OCI-LY1 (cell line): ENCODE measurements at regions not wholly inside any gene's neighbourhood (a gene's known extent, or its start where the extent isn't known, plus 50 kb on each side); places are given as distances from the start of the nearest gene placed in this dataset.

Experiments used
- H2AFZ ChIP-seq: fragments of 200-600 bp; sonication (generic), shearing (Covaris generic); 2 replicates; pipeline ENCODE4 v1.6.0; 2014; ENCODE audit warnings: antibody characterized with exemption, mild to moderate bottlenecking, low read length
- H3F3A ChIP-seq: fragments of 200-600 bp; sonication (generic), shearing (Covaris generic); 2 replicates; pipeline ENCODE4 v1.6.0; 2014; ENCODE audit warnings: mild to moderate bottlenecking, antibody characterized with exemption, low read length, moderate library complexity; ENCODE audit not compliant: insufficient read depth
- H3K27ac ChIP-seq: fragments of 200-600 bp; sonication (generic); 2 replicates; pipeline ENCODE4 v1.5.1; 2014; ENCODE audit warnings: low read length, mixed run types, mild to moderate bottlenecking, low read depth; ENCODE audit not compliant: poor library complexity, severe bottlenecking
- H3K27me3 ChIP-seq: fragments of 200-600 bp; sonication (generic); 2 replicates; pipeline ENCODE4 v1.6.0; 2014; ENCODE audit warnings: antibody characterized with exemption, mild to moderate bottlenecking, low read length, moderate library complexity; ENCODE audit not compliant: insufficient read depth
- H3K36me3 ChIP-seq: fragments of 200-600 bp; sonication (generic); 2 replicates; pipeline ENCODE4 v1.6.1; 2014; ENCODE audit warnings: mild to moderate bottlenecking, antibody characterized with exemption, low read length, moderate library complexity, mixed read lengths; ENCODE audit not compliant: insufficient read depth
- H3K4me1 ChIP-seq: fragments of 200-600 bp; sonication (generic); 2 replicates; pipeline ENCODE4 v1.5.1; 2014; ENCODE audit warnings: mild to moderate bottlenecking, low read length, moderate library complexity; ENCODE audit not compliant: insufficient read depth, severe bottlenecking
- H3K4me2 ChIP-seq: fragments of 200-600 bp; sonication (generic), shearing (Covaris generic); 2 replicates; pipeline ENCODE4 v1.6.1; 2014; ENCODE audit warnings: low read length
- H3K4me3 ChIP-seq: fragments of 200-600 bp; sonication (generic); 2 replicates; pipeline ENCODE4 v1.5.1; 2014; ENCODE audit warnings: low read length, low read depth, mild to moderate bottlenecking, mixed read lengths; ENCODE audit not compliant: poor library complexity, severe bottlenecking
- H3K79me2 ChIP-seq: fragments of 200-600 bp; shearing (Covaris generic); 2 replicates; pipeline ENCODE4 v1.6.1; 2016; ENCODE audit warnings: mixed run types, low read length, mixed read lengths; ENCODE audit not compliant: insufficient read depth
- H3K9ac ChIP-seq: fragments of 200-600 bp; sonication (generic), shearing (Covaris generic); 2 replicates; pipeline ENCODE4 v1.6.1; 2014; ENCODE audit warnings: mild to moderate bottlenecking, low read length, mixed read lengths
- H3K9me2 ChIP-seq: fragments of 200-600 bp; sonication (generic), shearing (Covaris generic); 2 replicates; pipeline ENCODE4 v1.6.1; 2014; ENCODE audit warnings: low read depth, mild to moderate bottlenecking, low read length, mixed read lengths
- H3K9me3 ChIP-seq: fragments of 200-600 bp; shearing (Covaris generic); 2 replicates; pipeline ENCODE4 v1.6.1; 2014; ENCODE audit warnings: low read length, mixed read lengths
- H4K20me1 ChIP-seq: fragments of 200-600 bp; sonication (generic), shearing (Covaris generic); 2 replicates; pipeline ENCODE4 v1.6.0; 2016; ENCODE audit warnings: mild to moderate bottlenecking, low read length; ENCODE audit not compliant: insufficient read depth
- EZH2 ChIP-seq: fragments of 200-600 bp; sonication (generic), shearing (Covaris generic); IDR thresholded peaks from 2 replicates; pipeline ENCODE4 v1.8.0; 2017; ENCODE audit warnings: borderline replicate concordance, mixed run types, mild to moderate bottlenecking, antibody characterized with exemption, low read length, moderate library complexity, mixed read lengths
- TF ChIP-seq, protein P1 (sequence below): fragments of 200-600 bp; sonication (generic), shearing (Covaris generic); IDR thresholded peaks from 2 replicates; pipeline ENCODE4 v1.5.1; 2017; ENCODE audit warnings: mild to moderate bottlenecking, antibody characterized with exemption, low read length, moderate library complexity, mixed read lengths

DNA sequence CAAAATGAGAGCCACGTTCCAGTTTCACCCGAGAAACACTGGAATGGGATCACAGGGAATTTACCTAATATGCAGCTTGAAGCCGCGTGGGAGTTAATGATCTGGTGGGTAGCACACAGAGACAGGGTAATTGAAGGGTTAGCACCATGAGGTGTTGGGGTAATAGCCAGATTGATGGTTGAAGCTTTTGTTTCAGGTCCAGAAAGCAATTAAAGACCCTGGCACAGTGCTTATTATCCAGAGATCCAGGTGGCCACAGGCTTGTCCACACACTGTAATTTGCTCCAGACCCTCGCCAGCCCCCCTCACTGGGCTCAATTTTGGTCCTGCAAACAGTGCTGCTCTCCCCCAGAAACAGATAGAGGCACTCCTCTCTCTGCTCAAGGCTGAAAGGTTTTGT, 282.5 kb upstream of the ISX start:
- no peaks in the 10 kb centered on the region for H3K4me1 ChIP-seq
- no peak overlapping the region for H3K27ac ChIP-seq
- H3K27me3 ChIP-seq: no peaks in the 10 kb centered on the region
- TF ChIP-seq, protein P1, sequence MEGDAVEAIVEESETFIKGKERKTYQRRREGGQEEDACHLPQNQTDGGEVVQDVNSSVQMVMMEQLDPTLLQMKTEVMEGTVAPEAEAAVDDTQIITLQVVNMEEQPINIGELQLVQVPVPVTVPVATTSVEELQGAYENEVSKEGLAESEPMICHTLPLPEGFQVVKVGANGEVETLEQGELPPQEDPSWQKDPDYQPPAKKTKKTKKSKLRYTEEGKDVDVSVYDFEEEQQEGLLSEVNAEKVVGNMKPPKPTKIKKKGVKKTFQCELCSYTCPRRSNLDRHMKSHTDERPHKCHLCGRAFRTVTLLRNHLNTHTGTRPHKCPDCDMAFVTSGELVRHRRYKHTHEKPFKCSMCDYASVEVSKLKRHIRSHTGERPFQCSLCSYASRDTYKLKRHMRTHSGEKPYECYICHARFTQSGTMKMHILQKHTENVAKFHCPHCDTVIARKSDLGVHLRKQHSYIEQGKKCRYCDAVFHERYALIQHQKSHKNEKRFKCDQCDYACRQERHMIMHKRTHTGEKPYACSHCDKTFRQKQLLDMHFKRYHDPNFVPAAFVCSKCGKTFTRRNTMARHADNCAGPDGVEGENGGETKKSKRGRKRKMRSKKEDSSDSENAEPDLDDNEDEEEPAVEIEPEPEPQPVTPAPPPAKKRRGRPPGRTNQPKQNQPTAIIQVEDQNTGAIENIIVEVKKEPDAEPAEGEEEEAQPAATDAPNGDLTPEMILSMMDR: no peak
- no peak for TF ChIP-seq EZH2
- H3K9me3 ChIP-seq: no peaks in the 10 kb centered on the region
- H3F3A ChIP-seq: no peaks in the 10 kb centered on the region
- no peak overlapping the region for H2AFZ ChIP-seq
- H3K4me3 ChIP-seq: no peak overlapping the region
- H3K9me2 ChIP-seq: no peaks in the 10 kb centered on the region
- H3K9ac ChIP-seq: no peak overlapping the region
- no peak overlapping the region for H3K4me2 ChIP-seq
- no peaks in the 10 kb centered on the region for H3K79me2 ChIP-seq
- no peaks in the 10 kb centered on the region for H4K20me1 ChIP-seq
- no peaks in the 10 kb centered on the region for H3K36me3 ChIP-seq

DNA sequence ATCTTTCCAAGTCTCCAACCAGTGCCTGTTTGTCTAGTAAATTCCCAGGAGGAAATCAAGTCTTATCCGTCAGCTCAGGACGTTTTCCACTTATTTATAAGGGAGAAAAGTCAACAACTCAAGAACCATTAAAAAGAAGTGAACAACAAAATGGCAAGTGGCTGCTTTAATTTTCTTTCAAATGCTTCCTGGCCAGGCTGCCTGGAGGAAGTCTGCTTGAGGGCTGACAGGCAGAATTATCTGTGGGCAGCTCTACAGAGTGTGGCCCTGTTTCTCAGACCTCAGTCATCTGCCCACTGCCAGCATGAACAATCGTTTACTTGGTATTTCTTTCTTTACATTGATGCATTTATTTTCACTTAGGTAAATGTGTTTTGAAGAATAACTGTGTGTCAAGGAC, 281.9 kb upstream of the ISX start:
- Histone ChIP-seq H3K9me2 (no peaks in the 10 kb centered on the region), H3K27me3 (no peaks in the 10 kb centered on the region), H3K27ac (no peak overlapping the region), H3K4me3 (no peak overlapping the region), H3K36me3 (no peaks in the 10 kb centered on the region), H3K9me3 (no peaks in the 10 kb centered on the region), H4K20me1 (no peaks in the 10 kb centered on the region), H3F3A (no peaks in the 10 kb centered on the region), H3K4me1 (no peaks in the 10 kb centered on the region), H2AFZ (no peak overlapping the region), H3K79me2 (no peaks in the 10 kb centered on the region), H3K4me2 (no peak overlapping the region), H3K9ac (no peak overlapping the region)
- no peak for TF ChIP-seq EZH2
- TF ChIP-seq, protein P1: no peak

DNA sequence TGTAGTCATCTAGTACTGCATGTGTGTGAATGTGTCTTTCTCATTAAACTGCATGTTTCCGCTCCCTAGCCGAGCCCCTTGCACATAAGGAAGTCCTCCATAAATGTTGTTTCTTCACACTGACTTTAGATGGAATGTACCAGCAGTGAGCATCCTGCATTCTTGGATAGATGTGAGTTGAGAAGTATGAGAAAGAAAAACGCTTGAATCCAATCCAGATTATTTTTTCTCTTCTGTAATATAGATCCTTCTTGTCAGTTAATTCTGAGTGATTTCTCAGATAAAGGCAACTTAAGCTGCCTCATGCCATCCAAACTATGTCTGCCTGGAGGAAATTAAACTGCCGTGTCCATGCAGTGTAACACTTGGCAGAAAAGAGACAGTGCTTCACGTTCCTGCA, 268.1 kb upstream of the ISX start:
- H3K9me2 ChIP-seq: no peaks in the 10 kb centered on the region
- TF ChIP-seq, protein P1: no peak
- no peak for TF ChIP-seq EZH2
- no peak overlapping the region for H3K27ac ChIP-seq
- no peaks in the 10 kb centered on the region for H3K4me1 ChIP-seq
- H3K9ac ChIP-seq: no peak overlapping the region
- no peaks in the 10 kb centered on the region for H3F3A ChIP-seq
- H3K4me2 ChIP-seq: no peak overlapping the region
- H3K36me3 ChIP-seq: no peaks in the 10 kb centered on the region
- no peak overlapping the region for H3K4me3 ChIP-seq
- no peaks in the 10 kb centered on the region for H3K79me2 ChIP-seq
- H4K20me1 ChIP-seq: no peaks in the 10 kb centered on the region
- no peaks in the 10 kb centered on the region for H3K9me3 ChIP-seq
- no peaks in the 10 kb centered on the region for H3K27me3 ChIP-seq
- H2AFZ ChIP-seq: no peak overlapping the region
